ENCODE measurements at regions not wholly inside any gene's neighbourhood (a gene's known extent, or its start where the extent isn't known, plus 50 kb on each side); places are given as distances from the start of the nearest gene placed in this dataset.

DNA sequence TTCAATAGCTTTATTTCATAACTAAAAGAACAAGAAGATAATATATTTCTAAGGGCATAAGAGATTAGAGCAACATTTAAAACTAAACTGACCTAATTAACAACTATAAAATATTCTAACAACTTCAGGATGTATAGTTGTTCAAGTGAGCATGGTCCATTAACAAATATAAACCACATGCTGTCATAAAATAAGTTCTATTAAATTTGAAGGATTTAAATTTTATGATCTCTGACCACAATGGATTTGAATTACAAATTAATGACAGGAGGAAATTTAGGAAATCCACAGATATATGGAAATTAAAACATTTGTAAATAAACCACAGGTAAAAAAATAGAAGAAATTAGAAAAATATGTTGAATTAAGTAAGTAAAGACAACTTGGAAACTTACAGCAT, 196.5 kb upstream of the PCDH20 start:
- H3K27me3 ChIP-seq (ENCODE audit: control insufficient read depth in 4 of 4, insufficient read depth in 4 of 4, low read length in 3 of 4) = no peaks in the 10 kb centered on the region
- no peaks in the 10 kb centered on the region for H3K36me3 ChIP-seq (ENCODE audit: control insufficient read depth in 4 of 4, insufficient read depth in 3 of 4, low read depth in 1 of 4, low read length in 3 of 4)
- no peak for DNase-seq (ENCODE audit: low spot score)
- H3K4me3 ChIP-seq (ENCODE audit: low read depth in 1 of 3, low read length in 3 of 3) = no peak overlapping the region
- no peak overlapping the region for H3K9ac ChIP-seq (ENCODE audit: low read depth in 1 of 2, low read length in 2 of 2)
- H3K27ac ChIP-seq (ENCODE audit: low read depth in 1 of 2, low read length in 2 of 2) = no peak overlapping the region
- no peak for TF ChIP-seq JUND (IDR thresholded peaks at IDR 0.05)
- TF ChIP-seq FOXA1 (IDR thresholded peaks at IDR 0.05) = no peak
- no peak for TF ChIP-seq YY1 (IDR thresholded peaks at IDR 0.05)
- no peak for TF ChIP-seq TAF1 (conservative IDR thresholded peaks at IDR 0.05)
- no peak for TF ChIP-seq HNF4G (IDR thresholded peaks at IDR 0.05)
- no peak for TF ChIP-seq RXRA (IDR thresholded peaks at IDR 0.05)
- no peak for TF ChIP-seq CTCF (IDR thresholded peaks at IDR 0.05; ENCODE audit: low read depth, low read length, missing input control)
- TF ChIP-seq GABPA (IDR thresholded peaks at IDR 0.05 in 1 of 2, conservative IDR thresholded peaks at IDR 0.05 in 1 of 2) = no peak
- no peak for TF ChIP-seq SP1 (IDR thresholded peaks at IDR 0.05)
- no peak for TF ChIP-seq ATF3 (IDR thresholded peaks at IDR 0.05)
- TF ChIP-seq FOXA2 (IDR thresholded peaks at IDR 0.05) = no peak
- TF ChIP-seq ZBTB33 (IDR thresholded peaks at IDR 0.05) = no peak
- TF ChIP-seq HNF4A (conservative IDR thresholded peaks at IDR 0.05) = no peak
- TF ChIP-seq EGR1 (IDR thresholded peaks at IDR 0.05; ENCODE audit: low read depth in 2 of 2) = no peak
- no peak for TF ChIP-seq REST (IDR thresholded peaks at IDR 0.05)
- no peak for TF ChIP-seq NR2F2 (IDR thresholded peaks at IDR 0.05)
- no peak for TF ChIP-seq RAD21 (IDR thresholded peaks at IDR 0.05)
- TF ChIP-seq, protein P1, sequence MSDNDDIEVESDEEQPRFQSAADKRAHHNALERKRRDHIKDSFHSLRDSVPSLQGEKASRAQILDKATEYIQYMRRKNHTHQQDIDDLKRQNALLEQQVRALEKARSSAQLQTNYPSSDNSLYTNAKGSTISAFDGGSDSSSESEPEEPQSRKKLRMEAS (IDR thresholded peaks at IDR 0.05) = no peak
- H3K9me3 ChIP-seq (ENCODE audit: control insufficient read depth in 4 of 4, low read length in 3 of 4) = no peaks in the 10 kb centered on the region
- no peaks in the 10 kb centered on the region for H3K4me1 ChIP-seq (ENCODE audit: control insufficient read depth in 4 of 4, insufficient read depth in 4 of 4, low read length in 3 of 4)

DNA sequence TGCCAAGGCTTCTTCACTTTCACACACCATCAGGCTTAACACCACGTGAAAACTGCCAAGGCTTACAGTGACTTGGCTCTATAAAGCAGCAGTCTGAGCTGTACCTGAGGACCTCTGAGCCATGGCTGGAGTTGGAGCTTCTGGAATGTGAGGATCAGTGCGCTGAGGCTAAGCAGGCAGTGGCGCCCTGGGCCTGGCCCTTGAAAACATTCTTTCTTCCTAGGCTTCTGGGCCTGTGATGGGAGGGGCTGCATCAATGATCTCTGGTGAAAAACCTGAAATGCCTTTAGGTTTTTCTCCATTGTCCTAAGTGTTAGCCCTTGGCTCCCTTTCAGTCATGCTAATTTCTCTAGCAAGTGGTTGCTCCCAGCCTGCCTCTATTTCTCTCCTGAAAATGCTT, 192.5 kb upstream of the PCDH20 start:
- WGBS = 91% methylated on average over 3 of the region's 3 CpGs
- Histone ChIP-seq H3K4me1 (ENCODE audit: control insufficient read depth in 4 of 4, insufficient read depth in 4 of 4, low read length in 3 of 4) (no peaks in the 10 kb centered on the region), H3K36me3 (ENCODE audit: control insufficient read depth in 4 of 4, insufficient read depth in 3 of 4, low read depth in 1 of 4, low read length in 3 of 4) (no peaks in the 10 kb centered on the region), H3K27ac (ENCODE audit: low read depth in 1 of 2, low read length in 2 of 2) (no peak overlapping the region), H3K9me3 (ENCODE audit: control insufficient read depth in 4 of 4, low read length in 3 of 4) (no peaks in the 10 kb centered on the region), H3K9ac (ENCODE audit: low read depth in 1 of 2, low read length in 2 of 2) (no peak overlapping the region), H3K4me3 (ENCODE audit: low read depth in 1 of 3, low read length in 3 of 3) (no peak overlapping the region), H3K27me3 (ENCODE audit: control insufficient read depth in 4 of 4, insufficient read depth in 4 of 4, low read length in 3 of 4) (no peaks in the 10 kb centered on the region)
- no peak for DNase-seq (ENCODE audit: low spot score)
- TF ChIP-seq REST (IDR thresholded peaks at IDR 0.05) = no peak
- TF ChIP-seq HNF4A (conservative IDR thresholded peaks at IDR 0.05) = no peak
- TF ChIP-seq GABPA (IDR thresholded peaks at IDR 0.05 in 1 of 2, conservative IDR thresholded peaks at IDR 0.05 in 1 of 2) = no peak
- TF ChIP-seq FOXA1 (IDR thresholded peaks at IDR 0.05) = no peak
- TF ChIP-seq ZBTB33 (IDR thresholded peaks at IDR 0.05) = no peak
- TF ChIP-seq TAF1 (conservative IDR thresholded peaks at IDR 0.05) = no peak
- TF ChIP-seq RXRA (IDR thresholded peaks at IDR 0.05) = no peak
- TF ChIP-seq SP1 (IDR thresholded peaks at IDR 0.05) = no peak
- TF ChIP-seq RAD21 (IDR thresholded peaks at IDR 0.05) = no peak
- TF ChIP-seq FOXA2 (IDR thresholded peaks at IDR 0.05) = no peak
- TF ChIP-seq EGR1 (IDR thresholded peaks at IDR 0.05; ENCODE audit: low read depth in 2 of 2) = no peak
- TF ChIP-seq, protein P1 (IDR thresholded peaks at IDR 0.05) = no peak

All from liver (tissue), 8 donors.